ENCODE measurements at regions not wholly inside any gene's neighbourhood (a gene's known extent, or its start where the extent isn't known, plus 50 kb on each side); places are given as distances from the start of the nearest gene placed in this dataset.
"Not testable (repeated sequence)": the region's sequence is repeated elsewhere in the genome, so short reads cannot be mapped to it uniquely, and the experiment has no call there.

- not testable (repeated sequence) for DNase-seq
Measured at GRCh38 chr9:39674437-39675210, 319.2 kb downstream of the SPATA31A1 start.

DNA sequence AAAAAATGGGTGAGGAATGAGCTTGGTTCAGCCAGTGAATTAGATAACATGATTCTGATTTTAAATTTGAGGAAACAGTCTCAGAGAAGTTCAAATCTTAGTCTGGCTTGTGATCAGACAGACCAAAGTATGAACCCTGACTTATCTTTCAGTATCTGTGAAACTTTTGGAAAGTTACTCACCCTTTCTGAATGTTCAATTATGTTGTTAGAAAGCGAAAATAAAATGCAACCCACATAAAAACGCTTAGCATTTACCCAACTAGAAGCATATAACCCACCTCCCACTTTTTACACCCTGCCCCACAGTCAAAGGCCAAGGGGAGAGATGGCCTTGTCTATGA, 319.7 kb downstream of the SPATA31A1 start:
- DNase-seq = not testable (repeated sequence)

GRCh38 chr9:39678534-39679263, 323.2 kb downstream of the SPATA31A1 start:
- not testable (repeated sequence) for DNase-seq

- DNase-seq = not testable (repeated sequence)
Measured at GRCh38 chr9:39680694-39681401, 325.4 kb downstream of the SPATA31A1 start.

GRCh38 chr9:39728862-39729261, 373.4 kb downstream of the SPATA31A1 start:
- not testable (repeated sequence) for DNase-seq

DNA sequence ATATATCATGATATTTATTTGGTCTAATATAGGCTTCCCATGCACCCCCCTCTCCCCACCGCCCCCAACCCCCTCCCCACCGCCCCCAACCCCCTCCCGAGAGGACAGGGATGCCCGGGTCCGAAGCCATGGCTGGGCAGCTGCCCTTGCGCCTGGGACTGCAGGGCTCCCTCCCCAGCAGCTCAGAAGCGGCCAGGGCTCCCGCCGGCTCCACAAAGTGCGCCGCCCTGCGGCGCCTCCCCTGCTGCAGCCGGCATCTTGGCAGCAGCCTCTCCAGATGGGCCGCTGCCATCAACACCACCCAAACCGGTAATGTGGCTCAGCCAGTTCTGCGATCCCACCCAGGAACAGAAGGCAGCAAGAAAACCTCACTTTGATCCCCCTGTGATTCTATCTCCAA, 389.4 kb downstream of the SPATA31A1 start:
- DNase-seq = not testable (repeated sequence)

DNA sequence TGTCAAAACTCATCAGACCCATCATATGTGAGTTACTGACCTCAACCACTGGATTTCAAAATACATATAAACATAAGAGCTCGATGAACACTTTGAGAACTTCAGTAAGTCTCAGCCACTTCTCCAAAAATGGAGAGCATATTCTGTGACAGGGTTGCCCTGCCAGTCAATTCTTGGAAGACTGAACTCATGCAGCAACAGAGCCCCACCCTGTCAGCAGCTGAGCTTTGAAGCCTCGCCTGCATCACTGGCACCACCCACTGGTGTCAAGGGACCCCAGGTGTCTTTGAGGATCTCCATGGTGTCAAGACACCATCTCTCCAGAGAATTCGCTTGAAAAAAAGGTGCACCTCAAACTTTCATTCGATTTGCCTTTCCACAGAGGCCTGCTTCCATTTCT, 420.1 kb downstream of the SPATA31A1 start:
- not testable (repeated sequence) for DNase-seq

- not testable (repeated sequence) for DNase-seq
Measured at GRCh38 chr9:39791356-39791755, 435.9 kb downstream of the SPATA31A1 start.

GRCh38 chr9:39797935-39798334, 442.5 kb downstream of the SPATA31A1 start:
- not testable (repeated sequence) for DNase-seq

- not testable (repeated sequence) for DNase-seq
Measured at GRCh38 chr9:39799252-39799651, 443.8 kb downstream of the SPATA31A1 start.

DNA sequence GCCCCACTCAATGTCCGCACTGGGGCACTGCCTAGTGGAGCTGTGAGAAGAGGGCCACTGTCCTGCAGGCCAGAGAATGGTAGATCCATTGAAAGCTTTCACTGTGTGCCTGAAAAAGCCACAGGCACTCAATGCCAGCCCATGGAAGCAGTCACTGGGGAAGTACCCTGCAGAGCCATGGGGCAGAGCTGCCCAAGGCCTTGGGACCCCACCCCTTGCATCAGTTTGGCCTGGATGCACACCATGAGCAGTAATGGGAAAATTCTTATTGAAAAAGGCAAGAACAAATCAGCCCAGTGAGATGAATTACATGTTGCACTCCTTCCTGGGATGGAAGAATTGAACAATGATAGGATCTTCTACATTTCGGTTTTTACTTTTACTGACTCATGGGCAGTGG, 447.1 kb downstream of the SPATA31A1 start:
- DNase-seq = not testable (repeated sequence)

- peak; percentile 52 for DNase-seq
Measured at GRCh38 chr9:39809401-39810226, 454.1 kb downstream of the SPATA31A1 start.

- DNase-seq = not testable (repeated sequence)
Measured at GRCh38 chr9:39810401-39810800, 454.9 kb downstream of the SPATA31A1 start.

DNA sequence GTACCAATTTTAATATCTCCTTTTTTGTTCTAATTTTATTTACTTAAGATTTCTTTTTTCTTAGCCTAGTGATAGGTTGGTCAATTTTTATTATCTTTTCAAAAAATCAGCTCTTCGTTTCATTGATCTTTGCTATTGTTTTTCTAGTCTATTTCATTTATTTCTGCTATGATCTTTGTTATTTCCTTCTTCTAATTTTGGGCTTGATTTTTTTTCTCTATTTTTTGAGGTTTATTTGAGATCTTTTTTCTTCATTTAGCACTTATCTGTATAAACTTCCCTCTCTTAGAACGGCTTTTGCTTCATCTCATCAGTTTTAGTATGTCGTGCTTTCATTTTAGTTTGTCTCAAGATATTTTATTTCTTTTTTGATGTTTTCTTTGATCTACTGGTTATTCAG, 456.1 kb downstream of the SPATA31A1 start:
- DNase-seq = not testable (repeated sequence)

DNA sequence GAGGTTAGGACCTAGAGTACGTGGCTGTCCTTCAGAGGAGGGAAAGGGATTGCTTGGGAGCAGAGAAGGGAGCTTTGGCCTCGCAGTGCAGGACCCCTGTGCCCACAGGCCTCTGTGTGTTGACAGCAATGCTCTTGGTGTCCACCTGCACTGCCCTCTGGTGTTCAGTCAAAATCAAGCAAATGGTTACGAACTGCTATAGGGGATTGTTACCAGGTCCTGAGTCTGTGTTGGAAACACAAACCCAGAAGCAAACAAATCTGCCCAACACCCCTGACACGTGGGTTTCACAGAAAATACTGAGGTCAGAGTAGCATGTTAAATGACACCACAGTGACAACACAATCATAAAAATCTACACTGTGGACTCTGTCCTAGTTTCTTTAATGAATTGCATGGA, 473.0 kb downstream of the SPATA31A1 start:
- not testable (repeated sequence) for DNase-seq

All from right hindlimb (tissue), 1 donor.